Testis (tissue), 2 donors: ENCODE measurements at regions not wholly inside any gene's neighbourhood (a gene's known extent, or its start where the extent isn't known, plus 50 kb on each side); places are given as distances from the start of the nearest gene placed in this dataset.

Source experiments
- POLR2A ChIP-seq: fragments of 450-650 bp; IDR thresholded peaks from one replicate; pipeline ENCODE4 v1.6.1; 2017; ENCODE audit warnings: antibody characterized with exemption, mild to moderate bottlenecking, moderate library complexity
- TF ChIP-seq, protein P1 (sequence below), 3 experiments: fragments of 450-650 bp in 2 of 3; fragments of 200-600 bp in 1 of 3; sonication (generic) in 1 of 3; IDR thresholded peaks; one replicate each; pipeline ENCODE4 v1.5.1; 2016 to 2019; ENCODE audit warnings: antibody characterized with exemption in 3 of 3, mild to moderate bottlenecking in 2 of 3, moderate library complexity in 1 of 3

DNA sequence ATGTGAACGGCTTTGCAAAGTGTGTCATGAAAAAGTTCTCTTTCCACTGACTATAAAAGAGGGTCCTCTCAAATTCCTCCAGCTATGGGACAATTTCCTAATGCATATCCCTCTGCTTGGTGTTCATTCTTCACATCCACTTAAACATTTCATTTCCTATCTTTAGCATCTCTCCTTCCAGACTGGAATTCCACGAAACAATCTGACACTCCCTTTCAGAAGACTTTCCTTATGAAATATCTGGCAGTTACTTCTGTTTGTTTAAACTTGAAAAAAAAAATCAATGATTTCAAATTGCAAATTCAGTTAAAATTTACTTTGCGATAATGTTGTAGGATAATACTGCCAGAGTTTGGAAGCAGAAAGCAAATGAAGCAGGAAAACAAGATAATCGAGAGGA lies 105.8 kb upstream of the SELENOK start:
- TF ChIP-seq, protein P1, sequence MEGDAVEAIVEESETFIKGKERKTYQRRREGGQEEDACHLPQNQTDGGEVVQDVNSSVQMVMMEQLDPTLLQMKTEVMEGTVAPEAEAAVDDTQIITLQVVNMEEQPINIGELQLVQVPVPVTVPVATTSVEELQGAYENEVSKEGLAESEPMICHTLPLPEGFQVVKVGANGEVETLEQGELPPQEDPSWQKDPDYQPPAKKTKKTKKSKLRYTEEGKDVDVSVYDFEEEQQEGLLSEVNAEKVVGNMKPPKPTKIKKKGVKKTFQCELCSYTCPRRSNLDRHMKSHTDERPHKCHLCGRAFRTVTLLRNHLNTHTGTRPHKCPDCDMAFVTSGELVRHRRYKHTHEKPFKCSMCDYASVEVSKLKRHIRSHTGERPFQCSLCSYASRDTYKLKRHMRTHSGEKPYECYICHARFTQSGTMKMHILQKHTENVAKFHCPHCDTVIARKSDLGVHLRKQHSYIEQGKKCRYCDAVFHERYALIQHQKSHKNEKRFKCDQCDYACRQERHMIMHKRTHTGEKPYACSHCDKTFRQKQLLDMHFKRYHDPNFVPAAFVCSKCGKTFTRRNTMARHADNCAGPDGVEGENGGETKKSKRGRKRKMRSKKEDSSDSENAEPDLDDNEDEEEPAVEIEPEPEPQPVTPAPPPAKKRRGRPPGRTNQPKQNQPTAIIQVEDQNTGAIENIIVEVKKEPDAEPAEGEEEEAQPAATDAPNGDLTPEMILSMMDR (IDR thresholded peaks at IDR 0.05) = no peak
- TF ChIP-seq POLR2A = no peak
